GM19455 (cell line): ENCODE measurements at regions not wholly inside any gene's neighbourhood (a gene's known extent, or its start where the extent isn't known, plus 50 kb on each side); places are given as distances from the start of the nearest gene placed in this dataset.

ENCODE experiments used
- ATAC-seq: cut with Tn5 transposase; IDR thresholded peaks from one replicate; pipeline ENCODE4 v1.9.1; 2021; ENCODE audit not compliant: unreplicated experiment

- ATAC-seq, result no peak
These were observed 106.3 kb upstream of the ARID2 start for GRCh38 chr12:45623221-45623620.

DNA sequence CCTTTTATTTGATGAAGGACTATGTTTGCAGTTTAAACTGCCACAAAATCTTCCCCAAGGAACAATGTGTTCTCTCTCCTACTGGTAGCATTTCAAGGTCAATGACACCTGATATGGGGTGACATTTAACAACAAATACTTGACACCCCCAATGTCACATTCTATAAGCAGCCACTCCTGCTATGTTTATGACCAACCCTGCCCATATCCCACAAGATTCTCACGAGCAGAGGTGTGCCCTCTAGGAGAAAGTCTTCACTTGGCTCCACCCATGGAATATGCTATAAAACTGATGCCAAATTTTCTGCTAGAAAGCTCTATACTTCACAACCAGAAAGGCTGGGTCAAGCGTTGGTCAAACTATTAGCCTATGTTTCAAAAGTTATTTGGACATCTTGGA lies 105.6 kb upstream of the ARID2 start:
- ATAC-seq, result no peak

DNA sequence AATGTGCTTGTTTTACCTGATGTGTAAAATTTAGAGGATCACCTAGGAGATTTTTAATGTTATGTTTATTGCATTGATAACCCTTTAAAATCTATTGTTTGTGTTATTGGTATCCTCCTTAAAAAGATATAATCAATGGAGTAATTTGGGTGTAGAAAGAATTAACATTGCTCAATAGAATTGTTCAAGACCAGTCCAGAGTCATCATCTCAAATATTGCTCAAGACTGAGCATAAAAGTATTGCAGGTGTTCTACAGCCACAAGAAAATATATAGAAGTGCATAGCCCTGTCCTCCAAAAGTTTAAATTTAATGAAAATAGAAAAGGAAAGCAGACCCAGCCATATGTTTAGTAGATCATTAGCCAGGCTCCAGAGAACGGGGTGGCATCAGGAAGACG lies 102.5 kb upstream of the ARID2 start:
- ATAC-seq, result no peak

DNA sequence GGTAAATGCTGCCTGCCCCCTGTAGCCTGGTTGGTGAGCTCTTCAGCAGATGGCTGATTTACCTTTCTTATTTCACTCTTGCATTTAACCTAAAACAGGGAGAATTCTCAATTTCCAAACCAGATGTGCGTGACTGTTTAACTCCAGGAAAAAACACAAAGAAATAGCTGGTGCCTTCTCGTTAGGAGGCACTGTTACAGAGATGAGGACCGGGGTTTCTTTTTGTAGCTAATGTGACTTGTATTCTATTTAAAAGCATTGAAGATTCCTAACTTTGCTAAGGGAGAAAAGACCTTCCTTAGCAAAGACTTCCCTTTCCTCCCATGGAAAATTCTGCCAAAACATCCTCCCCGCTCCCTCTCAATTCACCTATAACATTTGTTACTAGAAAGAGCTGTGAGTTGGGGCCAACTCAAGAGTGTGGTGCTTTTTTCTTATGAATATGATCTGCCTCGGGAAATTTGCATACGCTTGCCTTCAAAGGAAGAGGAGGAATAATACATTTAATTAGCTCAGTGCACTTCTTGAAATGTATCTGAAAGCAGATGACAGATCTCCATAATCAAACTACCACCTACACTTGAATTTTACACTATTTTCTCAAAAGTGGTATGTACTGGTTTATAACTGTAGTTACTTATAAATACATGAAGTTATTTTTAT lies 102.0 kb upstream of the ARID2 start:
- no peak for ATAC-seq

GRCh38 chr12:45629292-45629691 lies 100.2 kb upstream of the ARID2 start:
- no peak for ATAC-seq

DNA sequence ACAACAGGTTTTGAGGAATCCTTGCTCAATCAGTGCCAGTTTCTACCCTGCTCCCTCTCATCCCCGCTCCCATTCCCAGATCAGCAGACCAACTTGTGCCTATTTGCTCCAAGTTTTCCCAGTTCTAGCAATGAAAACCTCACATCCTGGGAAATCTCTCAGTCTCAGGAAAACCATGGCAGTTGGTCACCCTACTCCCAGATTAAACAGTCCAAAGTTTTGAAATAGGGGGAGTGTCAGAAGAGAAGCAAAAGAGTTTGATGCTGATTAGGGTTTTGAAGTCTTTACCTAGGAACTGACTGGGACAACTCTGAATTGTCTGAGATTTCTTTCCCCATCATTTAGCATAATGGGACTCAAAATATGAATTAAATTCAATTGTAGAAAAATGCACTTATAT lies 95.8 kb upstream of the ARID2 start:
- no peak for ATAC-seq

DNA sequence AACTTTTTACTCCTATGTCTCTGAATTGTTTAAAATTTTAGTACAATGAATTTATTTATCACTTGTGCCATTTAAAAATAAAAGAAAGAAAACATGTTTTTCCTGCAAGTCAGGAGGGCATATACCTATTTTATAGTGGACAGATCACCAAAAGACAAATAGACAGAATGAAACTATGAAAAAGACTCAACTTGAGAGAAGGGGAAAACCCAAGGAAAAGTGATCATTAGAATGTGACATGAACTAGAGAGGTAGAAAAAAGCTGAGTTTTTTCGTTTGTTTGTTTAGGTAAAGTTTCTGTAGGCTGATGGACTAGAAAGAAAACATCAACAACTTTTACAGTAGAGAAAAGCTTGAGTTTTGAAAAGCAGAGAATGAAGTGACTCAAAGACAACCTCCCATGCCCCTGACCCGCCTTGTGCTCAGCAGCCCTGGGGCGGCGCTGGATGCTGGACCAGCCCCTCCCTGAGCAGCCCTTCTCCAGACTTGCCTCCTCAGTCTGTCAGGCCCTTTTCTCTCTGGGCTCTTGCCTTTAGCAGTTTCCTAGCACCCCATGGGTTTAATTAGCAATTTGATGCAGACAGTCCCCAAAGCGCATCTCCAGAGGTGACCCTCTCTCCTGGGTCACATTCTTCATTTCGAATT lies 95.1 kb upstream of the ARID2 start:
- no peak for ATAC-seq

DNA sequence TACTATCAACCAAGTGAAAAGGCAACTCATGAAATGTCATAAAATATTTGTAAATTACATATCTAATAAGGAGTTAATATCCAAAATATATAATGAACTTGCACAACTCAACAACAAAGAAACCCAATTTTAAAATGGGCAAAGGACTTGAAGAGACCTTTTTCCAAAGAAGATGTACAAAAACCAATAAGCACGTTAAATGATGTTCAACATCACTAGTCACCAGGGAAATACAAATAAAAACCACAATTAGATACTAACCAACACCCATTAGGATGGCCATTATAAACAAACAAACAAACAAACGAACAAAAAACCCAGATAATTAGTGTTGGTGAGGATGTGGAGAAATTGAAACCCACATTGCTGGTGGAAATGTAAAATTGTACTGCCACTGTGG lies 92.3 kb upstream of the ARID2 start:
- no peak for ATAC-seq

- ATAC-seq, result no peak
These were observed 91.8 kb upstream of the ARID2 start for GRCh38 chr12:45637706-45638105.

GRCh38 chr12:45638386-45638785 lies 91.1 kb upstream of the ARID2 start:
- ATAC-seq, result no peak

- no peak for ATAC-seq
These were observed 85.0 kb upstream of the ARID2 start for GRCh38 chr12:45644541-45644940.

- no peak for ATAC-seq
These were observed 82.5 kb upstream of the ARID2 start for GRCh38 chr12:45646851-45647581.

DNA sequence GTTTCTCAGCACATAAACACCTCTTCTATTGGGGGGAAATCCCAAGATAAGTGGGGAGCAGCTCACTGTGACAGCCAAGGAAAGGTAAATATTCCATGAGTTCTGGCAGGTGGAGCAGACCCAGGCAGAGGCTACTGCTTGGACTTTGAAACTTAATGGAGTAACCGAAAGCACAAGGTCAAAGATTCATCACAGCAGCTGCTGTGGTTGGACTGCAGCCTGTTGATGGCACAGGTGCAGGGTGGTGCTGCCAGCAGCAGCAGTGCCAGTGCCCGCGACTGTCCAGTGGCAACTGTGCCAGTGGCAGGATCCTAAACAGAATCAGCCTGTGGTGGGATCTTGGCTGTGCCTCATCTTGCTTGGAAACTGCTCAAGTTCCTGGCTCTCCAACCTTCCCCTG lies 81.4 kb upstream of the ARID2 start:
- no peak for ATAC-seq

DNA sequence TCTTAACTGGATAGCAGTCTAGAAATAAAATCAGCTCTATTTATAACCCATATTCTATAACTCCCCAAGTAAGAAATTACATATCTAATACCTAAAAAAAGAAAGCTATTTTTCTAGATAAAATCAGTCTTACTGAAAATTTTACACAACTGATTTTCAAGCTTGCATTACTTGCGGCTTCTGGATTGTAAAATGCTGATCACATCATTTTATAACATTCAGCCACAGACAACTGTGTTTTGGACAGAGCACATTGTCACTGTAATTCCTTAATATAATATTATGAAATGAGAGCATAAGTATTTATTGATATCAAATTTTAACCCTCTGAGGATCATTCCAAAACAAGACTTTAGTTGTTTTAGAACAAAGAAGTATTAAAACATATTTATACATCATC lies 78.5 kb upstream of the ARID2 start:
- no peak for ATAC-seq

- ATAC-seq, result no peak
These were observed 75.4 kb upstream of the ARID2 start for GRCh38 chr12:45654002-45654665.

GRCh38 chr12:45655186-45655585 lies 74.3 kb upstream of the ARID2 start:
- no peak for ATAC-seq

DNA sequence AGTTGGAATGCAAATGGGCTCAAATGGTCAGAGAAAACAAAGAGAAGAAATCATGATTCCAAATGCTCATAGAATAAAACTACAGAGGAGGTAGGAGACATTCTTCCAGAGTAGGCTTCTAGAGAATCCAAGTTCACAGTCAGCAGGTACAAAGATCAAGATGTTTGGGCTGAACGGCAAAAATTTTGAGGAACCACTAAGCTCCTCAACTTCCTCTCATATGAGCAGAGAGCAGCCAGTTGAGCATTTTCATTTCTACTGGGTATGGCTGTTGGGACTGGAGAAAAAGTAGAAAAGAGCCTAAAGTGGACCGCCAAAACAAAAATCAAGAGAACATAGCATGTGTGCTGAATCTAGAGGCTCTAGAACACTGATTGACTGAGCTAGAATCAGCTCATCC lies 73.8 kb upstream of the ARID2 start:
- ATAC-seq, result no peak

- ATAC-seq, result no peak
These were observed 71.5 kb upstream of the ARID2 start for GRCh38 chr12:45658020-45658419.

GRCh38 chr12:45660330-45660729 lies 69.2 kb upstream of the ARID2 start:
- ATAC-seq, result no peak

- no peak for ATAC-seq
These were observed 66.1 kb upstream of the ARID2 start for GRCh38 chr12:45663455-45663854.

GRCh38 chr12:45665941-45666340 lies 63.6 kb upstream of the ARID2 start:
- ATAC-seq, result no peak

DNA sequence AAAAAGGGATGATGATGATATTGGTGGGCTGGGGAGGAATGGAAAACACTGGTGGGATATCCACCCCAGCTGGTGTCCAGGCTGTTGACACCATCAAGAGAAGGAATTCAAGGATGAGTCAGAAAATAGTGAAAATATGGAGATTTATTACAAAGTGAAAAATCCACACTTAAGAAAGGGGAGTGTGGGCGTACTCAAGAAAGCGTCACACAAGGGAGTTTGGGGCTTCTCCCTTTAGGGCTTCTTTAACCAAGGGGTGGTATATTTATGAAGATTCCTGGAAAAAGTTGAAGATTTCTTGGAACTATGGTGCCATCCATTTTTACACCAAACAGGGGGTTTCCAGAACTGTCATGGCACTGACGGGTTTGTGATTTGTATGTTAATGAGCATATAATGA lies 63.1 kb upstream of the ARID2 start:
- ATAC-seq, result no peak
